Fibroblast of mammary gland (primary cell): ENCODE measurements at regions not wholly inside any gene's neighbourhood (a gene's known extent, or its start where the extent isn't known, plus 50 kb on each side); places are given as distances from the start of the nearest gene placed in this dataset.

ENCODE experiments used
- DNase-seq: peaks from one replicate; pipeline ENCODE4 v3.0.0-alpha.2; 2010; ENCODE audit warnings: low read depth
- H3K4me3 ChIP-seq: 2 replicates; pipeline ENCODE4 v1.5.1; 2011; ENCODE audit warnings: low read depth, mild to moderate bottlenecking, low read length, moderate library complexity; ENCODE audit not compliant: control insufficient read depth
- TF ChIP-seq, protein P1 (sequence below): conservative IDR thresholded peaks from 2 replicates; pipeline ENCODE4 v1.5.1; 2011; ENCODE audit warnings: low read depth, low read length, inconsistent platforms; ENCODE audit not compliant: control insufficient read depth, insufficient read depth

- DNase-seq = no peak
- TF ChIP-seq, protein P1, sequence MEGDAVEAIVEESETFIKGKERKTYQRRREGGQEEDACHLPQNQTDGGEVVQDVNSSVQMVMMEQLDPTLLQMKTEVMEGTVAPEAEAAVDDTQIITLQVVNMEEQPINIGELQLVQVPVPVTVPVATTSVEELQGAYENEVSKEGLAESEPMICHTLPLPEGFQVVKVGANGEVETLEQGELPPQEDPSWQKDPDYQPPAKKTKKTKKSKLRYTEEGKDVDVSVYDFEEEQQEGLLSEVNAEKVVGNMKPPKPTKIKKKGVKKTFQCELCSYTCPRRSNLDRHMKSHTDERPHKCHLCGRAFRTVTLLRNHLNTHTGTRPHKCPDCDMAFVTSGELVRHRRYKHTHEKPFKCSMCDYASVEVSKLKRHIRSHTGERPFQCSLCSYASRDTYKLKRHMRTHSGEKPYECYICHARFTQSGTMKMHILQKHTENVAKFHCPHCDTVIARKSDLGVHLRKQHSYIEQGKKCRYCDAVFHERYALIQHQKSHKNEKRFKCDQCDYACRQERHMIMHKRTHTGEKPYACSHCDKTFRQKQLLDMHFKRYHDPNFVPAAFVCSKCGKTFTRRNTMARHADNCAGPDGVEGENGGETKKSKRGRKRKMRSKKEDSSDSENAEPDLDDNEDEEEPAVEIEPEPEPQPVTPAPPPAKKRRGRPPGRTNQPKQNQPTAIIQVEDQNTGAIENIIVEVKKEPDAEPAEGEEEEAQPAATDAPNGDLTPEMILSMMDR = no peak
- no peak overlapping the region for H3K4me3 ChIP-seq
Measured at GRCh38 chr4:147037069-147037468, 91.4 kb upstream of the TTC29 start.

DNA sequence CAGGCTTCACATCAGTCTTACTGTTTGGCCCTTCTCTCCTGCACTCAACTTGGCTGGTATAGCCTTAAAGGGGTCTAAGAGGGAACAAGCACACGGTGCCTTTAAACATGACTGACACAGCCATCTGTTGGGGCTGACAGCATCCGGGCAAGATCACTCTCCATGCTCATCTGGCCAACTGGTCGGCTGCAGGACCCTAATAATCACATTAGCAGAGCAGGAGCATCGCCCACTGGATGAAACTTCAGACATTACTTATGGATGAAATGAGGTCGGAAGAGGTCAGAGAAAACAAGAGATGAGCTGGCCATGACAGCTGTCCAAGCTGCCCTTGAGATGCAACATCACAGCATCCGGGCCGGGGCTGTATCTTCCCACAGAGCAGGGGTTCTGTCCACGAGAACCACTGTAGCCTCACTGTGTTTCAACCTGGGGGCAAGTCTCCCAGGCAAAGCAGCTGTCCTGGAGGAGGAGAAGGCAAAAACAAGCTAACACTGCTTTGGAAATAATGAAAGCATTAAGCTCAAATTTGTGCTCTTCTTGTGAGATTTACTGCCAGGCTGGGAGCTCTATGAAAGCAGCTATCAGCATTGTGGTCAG is 94.4 kb upstream of the TTC29 start:
- no peak for DNase-seq
- no peak overlapping the region for H3K4me3 ChIP-seq
- TF ChIP-seq, protein P1 = no peak

DNA sequence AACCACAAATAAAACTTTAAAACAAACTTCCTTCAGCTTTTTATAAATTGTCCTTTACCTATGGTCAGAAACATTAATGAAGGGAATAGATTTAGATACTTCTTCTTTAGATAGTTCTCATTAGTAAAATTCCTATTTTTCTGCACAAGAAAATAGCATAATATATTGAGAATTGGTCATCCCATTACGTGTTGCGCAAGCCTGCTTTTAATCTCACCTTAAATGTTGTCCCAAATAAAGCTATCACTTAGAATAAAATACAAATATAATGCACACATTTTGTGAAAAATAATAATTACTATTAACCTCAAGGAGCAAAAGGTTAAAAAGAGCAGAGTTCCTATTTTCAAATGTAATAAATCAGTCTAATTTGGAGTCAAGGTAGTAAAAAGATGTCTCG is 95.2 kb upstream of the TTC29 start:
- DNase-seq = no peak
- no peak overlapping the region for H3K4me3 ChIP-seq
- TF ChIP-seq, protein P1 = no peak

DNA sequence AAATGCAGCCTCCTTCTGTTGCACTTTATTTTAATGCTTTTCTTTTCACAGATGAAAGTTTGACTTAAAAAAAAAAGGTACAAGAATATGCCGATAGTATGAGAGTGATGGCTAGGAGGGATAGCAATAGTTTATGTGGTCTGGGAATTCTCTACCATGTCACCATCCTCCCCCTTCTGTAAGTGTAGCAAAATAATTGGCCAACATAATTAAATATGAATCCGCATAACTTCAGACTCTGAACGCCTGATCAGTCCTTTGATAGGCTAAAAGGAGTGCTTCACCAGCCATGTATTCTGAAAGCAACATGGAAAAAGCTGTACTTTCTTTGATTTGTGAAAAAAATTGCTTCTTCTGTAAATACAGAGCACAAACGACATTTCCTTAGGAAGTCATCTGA is 95.7 kb upstream of the TTC29 start:
- H3K4me3 ChIP-seq = no peak overlapping the region
- DNase-seq = no peak
- TF ChIP-seq, protein P1 = no peak

- DNase-seq = no peak
- TF ChIP-seq, protein P1 = no peak
- no peak overlapping the region for H3K4me3 ChIP-seq
Measured at GRCh38 chr4:147042046-147042445, 96.4 kb upstream of the TTC29 start.

DNA sequence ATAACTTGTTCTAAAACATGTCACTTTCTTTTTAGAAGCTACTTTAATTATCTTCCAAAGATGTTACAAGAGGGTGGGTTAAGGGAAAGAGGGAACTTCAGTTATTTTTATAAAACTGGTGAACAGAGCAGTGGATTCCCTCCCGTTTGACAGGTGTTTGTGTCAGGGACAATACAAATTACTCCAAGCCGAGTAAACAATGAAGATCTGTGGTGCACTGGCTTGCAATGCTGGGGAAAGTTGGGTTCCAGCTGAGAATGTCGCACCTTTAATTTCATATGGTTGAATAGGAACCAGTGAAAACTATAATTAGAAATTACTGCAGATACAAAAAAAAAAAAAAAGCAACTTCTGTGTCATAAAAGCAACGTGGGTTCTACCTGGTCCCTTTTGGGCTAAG is 98.6 kb upstream of the TTC29 start:
- DNase-seq = no peak
- TF ChIP-seq, protein P1 = no peak
- no peak overlapping the region for H3K4me3 ChIP-seq

- TF ChIP-seq, protein P1 = no peak
- no peak for DNase-seq
- no peak overlapping the region for H3K4me3 ChIP-seq
Measured at GRCh38 chr4:147049946-147050345, 104.3 kb upstream of the TTC29 start.
